ENCODE measurements at regions not wholly inside any gene's neighbourhood (a gene's known extent, or its start where the extent isn't known, plus 50 kb on each side); places are given as distances from the start of the nearest gene placed in this dataset.

- POLR2A ChIA-PET = no interaction called here
- TF ChIP-seq CTCF (IDR thresholded peaks at IDR 0.05; ENCODE audit: insufficient read depth in 1 of 2, low read depth in 1 of 2, low read length in 1 of 2, severe bottlenecking in 1 of 2, unreplicated experiment in 1 of 2) = no peak
These were observed 204.8 kb upstream of the ARRDC4 start for GRCh38 chr15:97755726-97756125.

GRCh38 chr15:97759363-97759762, 201.1 kb upstream of the ARRDC4 start:
- Mint-ChIP-seq H3K36me3 (ENCODE audit: insufficient read depth, unreplicated experiment) (no peaks in the 10 kb centered on the region), H3K27ac (ENCODE audit: unreplicated experiment) (no peak overlapping the region), H3K27me3 (ENCODE audit: insufficient read depth, unreplicated experiment) (peaks cover 19% of the 10 kb centered on the region), H3K4me1 (ENCODE audit: low read depth, unreplicated experiment) (no peaks in the 10 kb centered on the region), H3K9me3 (ENCODE audit: unreplicated experiment) (no peaks in the 10 kb centered on the region), H3K4me3 (ENCODE audit: unreplicated experiment) (no peak overlapping the region)
- POLR2A ChIA-PET = no interaction called here
- no peaks in the 10 kb centered on the region for H3K27me3 ChIP-seq (replicated peaks; ENCODE audit: control insufficient read depth, insufficient read depth, low read length)
- no peak for TF ChIP-seq CTCF (IDR thresholded peaks at IDR 0.05; ENCODE audit: insufficient read depth in 1 of 2, low read depth in 1 of 2, low read length in 1 of 2, severe bottlenecking in 1 of 2, unreplicated experiment in 1 of 2)
- DNase-seq = no peak
- no TSS peak for BruUV-seq (replicated peaks)
- intact Hi-C loops (cut with micrococcal nuclease; ENCODE audit: unreplicated experiment) = loop anchor here (5.0 kb wide), 1 partner anchor 1402 kb away; no protein-coding TSS in a partner anchor
- no peaks in the 10 kb centered on the region for H3K4me1 ChIP-seq
- H3K4me3 ChIP-seq (ENCODE audit: low read depth, low read length) = no peak overlapping the region
- CTCF ChIA-PET = no interaction called here
- H3K9me3 ChIP-seq = no peaks in the 10 kb centered on the region
- no peaks in the 10 kb centered on the region for H3K36me3 ChIP-seq (ENCODE audit: control insufficient read depth, insufficient read depth, low read length)

More at GRCh38 chr15:97755726-97756125, 204.8 kb upstream of the ARRDC4 start:
- DNase-seq = no peak
- BruUV-seq (replicated peaks) = no TSS peak
- no peaks in the 10 kb centered on the region for H3K4me1 Mint-ChIP-seq (ENCODE audit: low read depth, unreplicated experiment)
- H3K4me3 Mint-ChIP-seq (ENCODE audit: unreplicated experiment) = no peak overlapping the region
- no peaks in the 10 kb centered on the region for H3K36me3 ChIP-seq (ENCODE audit: control insufficient read depth, insufficient read depth, low read length)
- no peak overlapping the region for H3K4me3 ChIP-seq (ENCODE audit: low read depth, low read length)
- CTCF ChIA-PET = interaction anchor here (1.0 to 1.1 kb wide), 2 partner anchors 422 to 510 kb away, joined by 3 to 4 read pairs; no protein-coding TSS in a partner anchor
- no peaks in the 10 kb centered on the region for H3K9me3 Mint-ChIP-seq (ENCODE audit: unreplicated experiment)
- no peaks in the 10 kb centered on the region for H3K9me3 ChIP-seq
- intact Hi-C loops (cut with micrococcal nuclease; ENCODE audit: unreplicated experiment) = loop anchor here (1.0 to 5.0 kb wide), 2 partner anchors 510 to 1398 kb away; no protein-coding TSS in a partner anchor
- peaks cover 20% of the 10 kb centered on the region for H3K27me3 Mint-ChIP-seq (ENCODE audit: insufficient read depth, unreplicated experiment)
- no peaks in the 10 kb centered on the region for H3K27me3 ChIP-seq (replicated peaks; ENCODE audit: control insufficient read depth, insufficient read depth, low read length)
- H3K27ac Mint-ChIP-seq (ENCODE audit: unreplicated experiment) = no peak overlapping the region
- no peaks in the 10 kb centered on the region for H3K4me1 ChIP-seq
- no peaks in the 10 kb centered on the region for H3K36me3 Mint-ChIP-seq (ENCODE audit: insufficient read depth, unreplicated experiment)

GRCh38 chr15:97761110-97761509, 199.4 kb upstream of the ARRDC4 start:
- no peaks in the 10 kb centered on the region for H3K9me3 ChIP-seq
- no peaks in the 10 kb centered on the region for H3K4me1 Mint-ChIP-seq (ENCODE audit: low read depth, unreplicated experiment)
- H3K27ac Mint-ChIP-seq (ENCODE audit: unreplicated experiment) = no peak overlapping the region
- BruUV-seq (replicated peaks) = no TSS peak
- no peak overlapping the region for H3K4me3 Mint-ChIP-seq (ENCODE audit: unreplicated experiment)
- H3K36me3 ChIP-seq (ENCODE audit: control insufficient read depth, insufficient read depth, low read length) = no peaks in the 10 kb centered on the region
- H3K4me3 ChIP-seq (ENCODE audit: low read depth, low read length) = no peak overlapping the region
- ChIA-PET CTCF (no interaction called here), POLR2A (no interaction called here)
- no peaks in the 10 kb centered on the region for H3K4me1 ChIP-seq
- peaks cover 16% of the 10 kb centered on the region for H3K27me3 Mint-ChIP-seq (ENCODE audit: insufficient read depth, unreplicated experiment)
- intact Hi-C loops (cut with micrococcal nuclease; ENCODE audit: unreplicated experiment) = no loop called here
- no peaks in the 10 kb centered on the region for H3K27me3 ChIP-seq (replicated peaks; ENCODE audit: control insufficient read depth, insufficient read depth, low read length)
- no peak for TF ChIP-seq CTCF (IDR thresholded peaks at IDR 0.05; ENCODE audit: insufficient read depth in 1 of 2, low read depth in 1 of 2, low read length in 1 of 2, severe bottlenecking in 1 of 2, unreplicated experiment in 1 of 2)
- no peaks in the 10 kb centered on the region for H3K9me3 Mint-ChIP-seq (ENCODE audit: unreplicated experiment)
- no peaks in the 10 kb centered on the region for H3K36me3 Mint-ChIP-seq (ENCODE audit: insufficient read depth, unreplicated experiment)
- no peak for DNase-seq
